ENCODE measurements at regions not wholly inside any gene's neighbourhood (a gene's known extent, or its start where the extent isn't known, plus 50 kb on each side); places are given as distances from the start of the nearest gene placed in this dataset.

DNA sequence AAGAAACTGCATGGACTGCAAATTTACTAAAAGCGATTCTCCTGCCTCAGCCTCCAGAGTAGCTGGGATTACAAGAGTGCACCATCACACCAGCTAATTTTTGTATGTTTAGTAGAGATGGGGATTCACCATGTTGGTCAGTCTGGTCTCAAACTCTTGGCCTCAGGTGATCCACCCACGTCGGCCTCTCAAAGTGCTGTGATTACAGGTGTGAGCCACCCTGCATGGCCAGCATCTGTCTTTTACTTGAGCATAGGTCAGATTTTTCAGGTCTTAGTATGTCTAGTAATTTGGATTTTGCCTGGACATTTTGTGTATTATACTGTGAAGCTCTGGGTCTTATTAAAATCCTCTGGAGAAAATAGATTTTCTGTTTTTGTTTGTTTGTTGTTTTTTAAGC lies 277.8 kb upstream of the VLDLR start:
- TF ChIP-seq, protein P1, sequence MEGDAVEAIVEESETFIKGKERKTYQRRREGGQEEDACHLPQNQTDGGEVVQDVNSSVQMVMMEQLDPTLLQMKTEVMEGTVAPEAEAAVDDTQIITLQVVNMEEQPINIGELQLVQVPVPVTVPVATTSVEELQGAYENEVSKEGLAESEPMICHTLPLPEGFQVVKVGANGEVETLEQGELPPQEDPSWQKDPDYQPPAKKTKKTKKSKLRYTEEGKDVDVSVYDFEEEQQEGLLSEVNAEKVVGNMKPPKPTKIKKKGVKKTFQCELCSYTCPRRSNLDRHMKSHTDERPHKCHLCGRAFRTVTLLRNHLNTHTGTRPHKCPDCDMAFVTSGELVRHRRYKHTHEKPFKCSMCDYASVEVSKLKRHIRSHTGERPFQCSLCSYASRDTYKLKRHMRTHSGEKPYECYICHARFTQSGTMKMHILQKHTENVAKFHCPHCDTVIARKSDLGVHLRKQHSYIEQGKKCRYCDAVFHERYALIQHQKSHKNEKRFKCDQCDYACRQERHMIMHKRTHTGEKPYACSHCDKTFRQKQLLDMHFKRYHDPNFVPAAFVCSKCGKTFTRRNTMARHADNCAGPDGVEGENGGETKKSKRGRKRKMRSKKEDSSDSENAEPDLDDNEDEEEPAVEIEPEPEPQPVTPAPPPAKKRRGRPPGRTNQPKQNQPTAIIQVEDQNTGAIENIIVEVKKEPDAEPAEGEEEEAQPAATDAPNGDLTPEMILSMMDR (IDR thresholded peaks at IDR 0.05 in 4 of 5, conservative IDR thresholded peaks at IDR 0.05 in 1 of 5) = no peak
- TF ChIP-seq POLR2A (IDR thresholded peaks at IDR 0.05) = no peak

Data from gastrocnemius medialis (tissue), 4 donors.